PFSK-1 (cell line): ENCODE measurements at regions not wholly inside any gene's neighbourhood (a gene's known extent, or its start where the extent isn't known, plus 50 kb on each side); places are given as distances from the start of the nearest gene placed in this dataset.

ENCODE experiments used
- FOXP2 ChIP-seq: optimal IDR thresholded peaks from 2 replicates; pipeline ENCODE3; 2011; ENCODE audit warnings: borderline replicate concordance, control low read depth, inconsistent platforms; ENCODE audit not compliant: insufficient read depth; ENCODE audit errors: extremely low read length, extremely low read depth
- POLR2AphosphoS5 ChIP-seq: IDR thresholded peaks from 2 replicates; pipeline ENCODE4 v1.6.1; 2012; ENCODE audit warnings: low read depth, mild to moderate bottlenecking, control low read depth, low read length, moderate library complexity
- SIN3A ChIP-seq: IDR thresholded peaks from 2 replicates; pipeline ENCODE4 v1.6.1; 2012; ENCODE audit warnings: mild to moderate bottlenecking, low read length, moderate library complexity, borderline replicate concordance; ENCODE audit not compliant: insufficient read depth
- TAF1 ChIP-seq: IDR thresholded peaks from 2 replicates; pipeline ENCODE4 v1.6.1; 2012; ENCODE audit warnings: low read length, control low read depth, borderline replicate concordance; ENCODE audit not compliant: insufficient read depth
- TF ChIP-seq, protein P1 (sequence below), 2 experiments: IDR thresholded peaks; 2 replicates each; pipeline versions ENCODE4 v1.6.1 to v1.8.0; 2011 to 2012; ENCODE audit warnings: low read depth in 2 of 2, low read length in 2 of 2, control low read depth in 1 of 2, inconsistent platforms in 1 of 2, mild to moderate bottlenecking in 1 of 2, moderate library complexity in 1 of 2; ENCODE audit not compliant: insufficient read depth in 1 of 2

GRCh38 chr17:43327421-43327820, 71.4 kb upstream of the ARL4D start:
- TF ChIP-seq SIN3A: no peak
- no peak for TF ChIP-seq FOXP2
- no peak for TF ChIP-seq TAF1
- TF ChIP-seq, protein P1, sequence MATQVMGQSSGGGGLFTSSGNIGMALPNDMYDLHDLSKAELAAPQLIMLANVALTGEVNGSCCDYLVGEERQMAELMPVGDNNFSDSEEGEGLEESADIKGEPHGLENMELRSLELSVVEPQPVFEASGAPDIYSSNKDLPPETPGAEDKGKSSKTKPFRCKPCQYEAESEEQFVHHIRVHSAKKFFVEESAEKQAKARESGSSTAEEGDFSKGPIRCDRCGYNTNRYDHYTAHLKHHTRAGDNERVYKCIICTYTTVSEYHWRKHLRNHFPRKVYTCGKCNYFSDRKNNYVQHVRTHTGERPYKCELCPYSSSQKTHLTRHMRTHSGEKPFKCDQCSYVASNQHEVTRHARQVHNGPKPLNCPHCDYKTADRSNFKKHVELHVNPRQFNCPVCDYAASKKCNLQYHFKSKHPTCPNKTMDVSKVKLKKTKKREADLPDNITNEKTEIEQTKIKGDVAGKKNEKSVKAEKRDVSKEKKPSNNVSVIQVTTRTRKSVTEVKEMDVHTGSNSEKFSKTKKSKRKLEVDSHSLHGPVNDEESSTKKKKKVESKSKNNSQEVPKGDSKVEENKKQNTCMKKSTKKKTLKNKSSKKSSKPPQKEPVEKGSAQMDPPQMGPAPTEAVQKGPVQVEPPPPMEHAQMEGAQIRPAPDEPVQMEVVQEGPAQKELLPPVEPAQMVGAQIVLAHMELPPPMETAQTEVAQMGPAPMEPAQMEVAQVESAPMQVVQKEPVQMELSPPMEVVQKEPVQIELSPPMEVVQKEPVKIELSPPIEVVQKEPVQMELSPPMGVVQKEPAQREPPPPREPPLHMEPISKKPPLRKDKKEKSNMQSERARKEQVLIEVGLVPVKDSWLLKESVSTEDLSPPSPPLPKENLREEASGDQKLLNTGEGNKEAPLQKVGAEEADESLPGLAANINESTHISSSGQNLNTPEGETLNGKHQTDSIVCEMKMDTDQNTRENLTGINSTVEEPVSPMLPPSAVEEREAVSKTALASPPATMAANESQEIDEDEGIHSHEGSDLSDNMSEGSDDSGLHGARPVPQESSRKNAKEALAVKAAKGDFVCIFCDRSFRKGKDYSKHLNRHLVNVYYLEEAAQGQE (IDR thresholded peaks at IDR 0.05; ENCODE audit: insufficient read depth in 1 of 2, low read depth in 2 of 2, low read length in 2 of 2): no peak
- TF ChIP-seq POLR2AphosphoS5: no peak

DNA sequence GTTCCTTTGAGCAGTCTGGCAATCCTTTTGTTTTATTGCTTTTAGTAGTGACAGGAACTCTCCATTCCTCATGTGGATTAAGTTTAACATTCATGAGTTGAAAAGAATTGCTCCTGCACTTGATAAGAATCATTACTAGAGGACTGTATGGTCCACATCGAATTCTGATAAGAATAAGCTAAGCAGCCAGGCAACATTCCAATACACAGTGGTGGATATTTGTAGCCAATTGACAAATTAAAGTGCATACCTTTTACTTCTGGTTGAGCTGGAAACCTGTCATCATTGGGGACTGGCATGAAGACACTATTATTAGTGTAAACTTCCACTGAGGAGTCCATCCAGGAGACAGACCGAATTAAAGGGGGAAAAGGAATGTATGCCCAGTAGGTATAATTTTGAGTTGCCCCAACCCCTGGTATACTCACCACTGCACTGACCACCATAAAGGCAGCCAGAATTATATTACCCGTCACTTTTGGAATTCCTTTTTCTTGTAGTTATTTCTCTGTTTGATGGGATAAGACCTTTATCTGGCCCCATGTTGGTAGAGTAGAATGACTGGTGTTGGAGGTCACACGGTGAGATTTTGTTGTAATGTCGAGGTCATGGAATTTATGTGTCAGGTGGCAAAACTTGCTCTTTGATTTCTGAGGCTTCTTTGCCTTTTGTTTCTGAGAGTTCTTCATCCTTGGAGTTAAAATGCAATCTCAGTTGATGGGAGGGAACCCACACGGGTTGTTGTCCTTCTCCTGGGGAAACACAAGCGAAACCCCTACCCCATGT, 72.1 kb upstream of the ARL4D start:
- no peak for TF ChIP-seq FOXP2
- TF ChIP-seq POLR2AphosphoS5: no peak
- TF ChIP-seq, protein P1 (IDR thresholded peaks at IDR 0.05; ENCODE audit: insufficient read depth in 1 of 2, low read depth in 2 of 2, low read length in 2 of 2): no peak
- no peak for TF ChIP-seq SIN3A
- TF ChIP-seq TAF1: no peak

GRCh38 chr17:43324205-43324893, 74.4 kb upstream of the ARL4D start:
- TF ChIP-seq FOXP2 (no peak), TAF1 (no peak), SIN3A (no peak), POLR2AphosphoS5 (no peak)
- TF ChIP-seq, protein P1 (IDR thresholded peaks at IDR 0.05; ENCODE audit: insufficient read depth in 1 of 2, low read depth in 2 of 2, low read length in 2 of 2): no peak

GRCh38 chr17:43319293-43320124, 79.3 kb upstream of the ARL4D start:
- TF ChIP-seq, protein P1 (IDR thresholded peaks at IDR 0.05; ENCODE audit: insufficient read depth in 1 of 2, low read depth in 2 of 2, low read length in 2 of 2): no peak
- TF ChIP-seq SIN3A: no peak
- no peak for TF ChIP-seq FOXP2
- no peak for TF ChIP-seq TAF1
- TF ChIP-seq POLR2AphosphoS5: no peak
